Glomerular endothelial cell (primary cell): ENCODE measurements at regions not wholly inside any gene's neighbourhood (a gene's known extent, or its start where the extent isn't known, plus 50 kb on each side); places are given as distances from the start of the nearest gene placed in this dataset.

ENCODE experiments used
- DNase-seq: peaks from one replicate; pipeline ENCODE4 v3.0.0-alpha.2; 2011; ENCODE audit warnings: low read depth, low spot score; ENCODE audit errors: extremely low read depth

DNA sequence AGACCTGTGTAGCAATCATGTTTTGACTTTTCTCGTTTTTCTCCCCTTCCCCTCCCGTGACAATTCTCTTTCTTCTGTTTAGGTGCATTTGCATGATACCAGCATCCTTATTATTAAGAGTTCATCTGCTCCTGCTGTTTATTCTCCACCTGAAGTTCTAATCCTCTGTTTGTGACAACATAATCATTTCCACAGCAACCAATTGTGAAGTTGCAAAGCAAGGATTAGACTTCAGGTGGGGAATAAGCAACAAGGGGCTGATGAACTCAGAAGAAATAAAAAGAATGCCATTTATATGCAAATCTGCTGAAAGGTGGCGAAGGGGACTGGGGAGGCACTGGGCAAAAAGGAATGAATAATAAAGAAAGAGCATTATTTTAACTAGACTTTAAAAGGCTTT is 124.8 kb upstream of the LINC00305 start:
- DNase-seq, result no peak

- no peak for DNase-seq
Observed at GRCh38 chr18:64271975-64272659, 123.2 kb upstream of the LINC00305 start.

GRCh38 chr18:64271246-64271645 is 122.4 kb upstream of the LINC00305 start:
- no peak for DNase-seq

- no peak for DNase-seq
Observed at GRCh38 chr18:64270608-64271007, 121.7 kb upstream of the LINC00305 start.

GRCh38 chr18:64270121-64270520 is 121.2 kb upstream of the LINC00305 start:
- no peak for DNase-seq

GRCh38 chr18:64264171-64264570 is 115.3 kb upstream of the LINC00305 start:
- DNase-seq, result no peak

- DNase-seq, result no peak
Observed at GRCh38 chr18:64260810-64261209, 111.9 kb upstream of the LINC00305 start.

DNA sequence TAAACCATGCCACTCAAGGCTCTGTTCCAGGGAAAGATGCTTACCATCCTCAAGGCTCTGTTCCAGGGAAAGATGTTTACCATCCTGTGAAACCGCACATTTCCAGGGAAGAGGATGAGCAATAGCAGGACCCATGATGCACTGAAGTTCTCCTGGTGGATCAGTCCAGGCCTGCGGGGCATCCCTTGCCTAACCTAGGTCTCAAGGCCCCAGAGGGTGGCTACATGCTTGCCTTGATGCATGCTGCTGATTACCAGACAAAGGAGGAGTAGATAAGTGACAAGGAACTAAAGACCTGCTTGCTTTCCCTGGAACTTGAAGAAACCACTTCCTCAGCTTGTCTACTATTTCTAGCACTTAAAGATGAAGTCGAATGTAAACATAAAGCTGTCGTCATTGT is 111.0 kb upstream of the LINC00305 start:
- DNase-seq, result no peak

GRCh38 chr18:64258111-64258650 is 109.3 kb upstream of the LINC00305 start:
- DNase-seq, result no peak

DNA sequence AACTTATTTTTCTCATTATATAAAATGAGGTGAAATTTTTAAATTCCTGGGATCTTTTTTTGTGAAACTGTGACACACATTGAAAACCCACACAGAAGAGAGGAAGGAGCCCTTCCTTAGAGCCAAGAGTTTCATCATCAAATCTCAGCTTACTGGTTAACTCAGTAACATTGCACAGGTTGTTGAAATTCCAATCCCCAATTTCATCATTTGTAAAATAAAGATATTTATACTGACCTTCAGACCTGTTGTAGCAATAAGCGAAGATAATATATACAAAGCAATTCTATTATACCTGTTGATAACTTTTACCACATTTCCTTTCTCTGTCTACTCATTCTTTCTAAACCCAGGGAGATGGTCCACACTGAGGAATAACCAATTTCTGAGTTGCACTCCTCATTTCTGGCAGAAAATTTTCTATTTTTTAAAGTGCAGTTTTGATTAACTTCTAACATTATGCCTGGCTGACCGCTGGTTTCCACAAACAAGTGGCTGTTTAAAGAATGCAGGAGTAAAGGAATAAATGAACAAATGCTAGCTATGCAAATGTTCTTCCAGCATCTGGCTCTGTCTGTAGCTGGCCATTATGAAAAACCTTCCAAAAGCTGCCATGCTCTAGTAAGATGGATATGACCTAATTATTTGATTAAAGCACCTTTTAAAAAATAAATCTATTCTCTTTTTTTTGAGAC is 105.7 kb upstream of the LINC00305 start:
- DNase-seq, result no peak

- no peak for DNase-seq
Observed at GRCh38 chr18:64253873-64254272, 105.0 kb upstream of the LINC00305 start.

DNA sequence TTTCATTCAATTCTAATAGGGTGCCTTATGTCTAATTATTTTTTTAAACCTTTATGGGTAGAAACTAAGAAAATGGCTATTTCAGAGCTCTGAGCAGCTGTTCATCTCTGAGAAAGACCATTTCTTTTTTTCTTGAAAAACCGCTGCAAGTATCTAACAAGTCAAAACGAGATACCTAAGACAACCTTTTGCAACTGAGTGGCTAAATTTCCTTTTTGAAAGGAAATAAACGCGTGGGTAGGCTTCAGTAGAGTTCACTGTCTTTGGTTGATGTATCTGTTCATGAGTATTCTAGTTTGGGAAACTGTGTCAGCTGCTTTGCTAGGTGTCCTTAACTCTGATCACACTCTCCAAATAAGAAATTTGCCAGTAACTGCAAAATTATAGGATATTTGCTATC is 104.3 kb upstream of the LINC00305 start:
- DNase-seq, result no peak

GRCh38 chr18:64248836-64249235 is 99.9 kb upstream of the LINC00305 start:
- no peak for DNase-seq

- DNase-seq, result no peak
Observed at GRCh38 chr18:64245126-64245861, 96.4 kb upstream of the LINC00305 start.

DNA sequence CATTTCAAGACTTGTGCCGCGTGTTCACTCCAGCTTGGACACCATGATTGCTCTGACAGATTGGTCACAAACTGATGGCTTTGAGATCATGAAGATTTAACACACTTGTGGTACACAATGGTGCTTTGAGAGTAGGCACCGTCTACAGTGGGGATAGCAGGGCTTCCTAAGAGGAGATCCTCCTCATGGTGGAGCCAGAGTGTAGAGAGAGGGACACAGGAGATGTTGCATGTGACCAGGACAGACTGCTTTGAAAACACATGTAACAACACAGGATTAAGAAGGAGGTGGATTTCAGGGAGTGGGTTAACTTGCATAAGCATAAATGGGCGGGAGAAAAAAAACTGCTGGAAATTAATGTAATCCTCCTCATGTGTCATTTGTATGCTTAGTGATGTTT is 95.7 kb upstream of the LINC00305 start:
- DNase-seq, result no peak

DNA sequence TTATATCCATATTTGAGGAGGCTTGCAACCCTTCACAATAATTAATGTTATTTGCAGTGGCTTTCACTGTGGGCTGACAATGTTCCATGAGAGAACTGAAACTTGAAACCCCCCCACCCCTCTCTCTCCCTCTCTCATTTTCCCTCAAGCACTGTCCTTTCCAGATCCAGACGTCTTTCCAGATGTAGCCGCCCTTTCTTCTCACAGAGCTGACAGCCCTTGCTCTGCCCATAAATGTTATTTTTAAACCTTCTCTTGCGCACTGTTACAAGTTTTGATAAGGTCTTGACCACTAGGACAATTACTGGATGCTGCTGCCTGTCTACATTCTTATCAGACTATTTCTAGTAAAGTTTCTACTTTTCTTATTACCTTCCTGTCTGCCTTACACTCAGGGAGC is 91.4 kb upstream of the LINC00305 start:
- DNase-seq, result no peak

GRCh38 chr18:64238076-64238475 is 89.2 kb upstream of the LINC00305 start:
- no peak for DNase-seq

- no peak for DNase-seq
Observed at GRCh38 chr18:64234321-64234720, 85.4 kb upstream of the LINC00305 start.

GRCh38 chr18:64233851-64234250 is 85.0 kb upstream of the LINC00305 start:
- DNase-seq, result no peak

DNA sequence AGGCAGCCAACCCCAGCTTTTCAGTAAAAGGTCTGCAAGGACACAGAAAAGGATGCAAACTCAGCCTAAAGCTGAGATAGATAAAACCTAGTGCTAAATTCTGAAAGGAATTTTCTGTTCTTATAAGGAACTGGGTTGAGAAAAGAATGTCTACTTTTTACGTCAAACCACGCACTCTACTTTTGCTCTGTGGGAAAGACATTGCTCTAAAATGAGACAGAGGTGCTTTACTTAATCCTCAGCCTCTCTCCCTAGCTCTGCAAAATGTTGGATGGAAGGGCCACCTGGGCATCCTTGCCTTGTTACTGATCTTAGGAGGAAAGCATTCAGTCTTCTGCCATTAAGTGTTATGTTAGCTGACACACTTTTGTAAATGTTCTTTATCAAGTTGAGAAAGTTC is 72.1 kb upstream of the LINC00305 start:
- DNase-seq, result no peak

DNA sequence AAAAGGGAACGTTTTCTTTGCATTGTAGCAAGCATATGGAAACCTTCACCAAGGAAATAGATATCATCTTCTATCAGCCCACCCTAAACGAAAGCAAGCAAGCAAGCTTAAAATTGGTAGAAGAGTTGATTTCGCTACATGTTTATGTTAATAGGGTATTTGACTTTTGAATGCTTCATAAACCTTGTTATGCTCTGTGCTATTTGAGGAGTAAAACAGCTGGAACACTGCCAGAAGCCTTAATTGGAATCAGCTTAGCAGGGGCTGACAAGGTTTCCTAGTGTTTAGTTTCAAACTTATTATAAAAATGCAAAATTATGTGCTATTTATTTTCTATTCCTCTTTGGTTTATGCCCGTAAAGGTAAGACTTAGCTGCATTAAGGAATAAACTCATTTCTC is 70.6 kb upstream of the LINC00305 start:
- DNase-seq, result no peak
